ENCODE measurements at regions not wholly inside any gene's neighbourhood (a gene's known extent, or its start where the extent isn't known, plus 50 kb on each side); places are given as distances from the start of the nearest gene placed in this dataset.

- DNase-seq = no peak
- TF ChIP-seq CTCF (IDR thresholded peaks at IDR 0.05; ENCODE audit: borderline replicate concordance) = no peak
- Histone ChIP-seq H3K9me3 (replicated peaks) (no peaks in the 10 kb centered on the region), H3K4me3 (no peak overlapping the region), H3K27me3 (ENCODE audit: low read depth) (no peaks in the 10 kb centered on the region), H3K36me3 (no peaks in the 10 kb centered on the region), H3K27ac (replicated peaks) (no peak overlapping the region), H3K4me1 (no peaks in the 10 kb centered on the region)
- intact Hi-C loops (cut with micrococcal nuclease) = no loop called here
These were observed 121.3 kb upstream of the KRAS start for GRCh38 chr12:25372002-25372401.

GRCh38 chr12:25368557-25368956 lies 117.8 kb upstream of the KRAS start:
- Histone ChIP-seq H3K4me3 (no peak overlapping the region), H3K36me3 (no peaks in the 10 kb centered on the region), H3K4me1 (no peaks in the 10 kb centered on the region), H3K27ac (replicated peaks) (no peak overlapping the region), H3K27me3 (ENCODE audit: low read depth) (no peaks in the 10 kb centered on the region), H3K9me3 (replicated peaks) (no peaks in the 10 kb centered on the region)
- no peak for DNase-seq
- intact Hi-C loops (cut with micrococcal nuclease) = no loop called here
- no peak for TF ChIP-seq CTCF (IDR thresholded peaks at IDR 0.05; ENCODE audit: borderline replicate concordance)

GRCh38 chr12:25366122-25366521 lies 115.4 kb upstream of the KRAS start:
- no peak for TF ChIP-seq CTCF (IDR thresholded peaks at IDR 0.05; ENCODE audit: borderline replicate concordance)
- DNase-seq = no peak
- no peaks in the 10 kb centered on the region for H3K9me3 ChIP-seq (replicated peaks)

GRCh38 chr12:25365340-25365730 lies 114.6 kb upstream of the KRAS start:
- TF ChIP-seq CTCF (IDR thresholded peaks at IDR 0.05; ENCODE audit: borderline replicate concordance) = no peak
- Histone ChIP-seq H3K4me3 (no peak overlapping the region), H3K9me3 (replicated peaks) (no peaks in the 10 kb centered on the region), H3K27me3 (ENCODE audit: low read depth) (no peaks in the 10 kb centered on the region), H3K4me1 (no peaks in the 10 kb centered on the region), H3K27ac (replicated peaks) (no peak overlapping the region), H3K36me3 (no peaks in the 10 kb centered on the region)
- no peak for DNase-seq
- intact Hi-C loops (cut with micrococcal nuclease) = no loop called here

More at GRCh38 chr12:25366122-25366521, 115.4 kb upstream of the KRAS start:
- no peaks in the 10 kb centered on the region for H3K4me1 ChIP-seq
- no peaks in the 10 kb centered on the region for H3K27me3 ChIP-seq (ENCODE audit: low read depth)
- no peak overlapping the region for H3K27ac ChIP-seq (replicated peaks)
- intact Hi-C loops (cut with micrococcal nuclease) = no loop called here
- H3K36me3 ChIP-seq = no peaks in the 10 kb centered on the region
- no peak overlapping the region for H3K4me3 ChIP-seq

- Histone ChIP-seq H3K27ac (replicated peaks) (no peak overlapping the region), H3K4me1 (no peaks in the 10 kb centered on the region), H3K36me3 (no peaks in the 10 kb centered on the region), H3K9me3 (replicated peaks) (no peaks in the 10 kb centered on the region), H3K27me3 (ENCODE audit: low read depth) (no peaks in the 10 kb centered on the region), H3K4me3 (no peak overlapping the region)
- no peak for DNase-seq
- no peak for TF ChIP-seq CTCF (IDR thresholded peaks at IDR 0.05; ENCODE audit: borderline replicate concordance)
- intact Hi-C loops (cut with micrococcal nuclease) = no loop called here
These were observed 114.0 kb upstream of the KRAS start for GRCh38 chr12:25364529-25365339.
